Activated naive CD8-positive, alpha-beta T cell treated with anti-CD3 and anti-CD28 coated beads, Interleukin-2, amount 50 U/mL, for 24 hours (primary cell): ENCODE measurements at regions not wholly inside any gene's neighbourhood (a gene's known extent, or its start where the extent isn't known, plus 50 kb on each side); places are given as distances from the start of the nearest gene placed in this dataset.

Experiments used
- ATAC-seq: fragments of 150-1000 bp; cut with Tn5 transposase; one replicate; pipeline ENCODE4 v1.10.0; 2021
- DNase-seq: peaks from one replicate; pipeline ENCODE4 v3.0.0; 2021
- H3K27ac Mint-ChIP-seq: one replicate; pipeline ENCODE4 v1.8.0; 2021; ENCODE audit warnings: mild to moderate bottlenecking, mixed read lengths
- H3K27me3 Mint-ChIP-seq: one replicate; pipeline ENCODE4 v1.8.0; 2021; ENCODE audit warnings: mixed read lengths
- H3K36me3 Mint-ChIP-seq: one replicate; pipeline ENCODE4 v1.8.0; 2021; ENCODE audit warnings: low read depth, mixed read lengths
- H3K4me1 Mint-ChIP-seq: one replicate; pipeline ENCODE4 v1.8.0; 2021; ENCODE audit warnings: mixed read lengths
- H3K4me3 Mint-ChIP-seq: one replicate; pipeline ENCODE4 v1.8.0; 2021; ENCODE audit warnings: mild to moderate bottlenecking, moderate library complexity, mixed read lengths
- H3K9me3 Mint-ChIP-seq: one replicate; pipeline ENCODE4 v1.8.0; 2021; ENCODE audit warnings: mixed read lengths

- DNase-seq: no peak
- peaks cover 36% of the 10 kb centered on the region for H3K4me1 Mint-ChIP-seq
- H3K36me3 Mint-ChIP-seq: no peaks in the 10 kb centered on the region
- peaks cover 6% of the 10 kb centered on the region for H3K27me3 Mint-ChIP-seq
- no peak overlapping the region for H3K27ac Mint-ChIP-seq
- no peaks in the 10 kb centered on the region for H3K9me3 Mint-ChIP-seq
- ATAC-seq: no peak
- H3K4me3 Mint-ChIP-seq: no peak overlapping the region
Measured at GRCh38 chr2:43049836-43050801, 176.3 kb downstream of the ZFP36L2 start.

- peaks cover 34% of the 10 kb centered on the region for H3K4me1 Mint-ChIP-seq
- H3K9me3 Mint-ChIP-seq: no peaks in the 10 kb centered on the region
- peak overlapping the region; percentile 14 for H3K27ac Mint-ChIP-seq
- H3K36me3 Mint-ChIP-seq: no peaks in the 10 kb centered on the region
- peaks cover 6% of the 10 kb centered on the region for H3K27me3 Mint-ChIP-seq
- DNase-seq (no peak), ATAC-seq (peak; percentile 31)
- no peak overlapping the region for H3K4me3 Mint-ChIP-seq
Measured at GRCh38 chr2:43047187-43047780, 179.1 kb downstream of the ZFP36L2 start.

- DNase-seq (no peak), ATAC-seq (no peak)
- Mint-ChIP-seq H3K9me3 (no peaks in the 10 kb centered on the region), H3K27me3 (peaks cover 6% of the 10 kb centered on the region), H3K27ac (no peak overlapping the region), H3K4me1 (peaks cover 21% of the 10 kb centered on the region), H3K4me3 (no peak overlapping the region), H3K36me3 (no peaks in the 10 kb centered on the region)
Measured at GRCh38 chr2:43045866-43046265, 180.5 kb downstream of the ZFP36L2 start.

- ATAC-seq: no peak
Measured at GRCh38 chr2:43044093-43044681, 182.2 kb downstream of the ZFP36L2 start.

GRCh38 chr2:43043553-43043870, 182.9 kb downstream of the ZFP36L2 start:
- Mint-ChIP-seq H3K27me3 (no peaks in the 10 kb centered on the region), H3K4me3 (no peak overlapping the region), H3K27ac (no peak overlapping the region), H3K9me3 (no peaks in the 10 kb centered on the region), H3K4me1 (peaks cover 19% of the 10 kb centered on the region), H3K36me3 (no peaks in the 10 kb centered on the region)
- DNase-seq (no peak), ATAC-seq (no peak)

More at GRCh38 chr2:43044093-43044681, 182.2 kb downstream of the ZFP36L2 start:
- H3K27ac Mint-ChIP-seq: no peak overlapping the region
- no peaks in the 10 kb centered on the region for H3K27me3 Mint-ChIP-seq
- no peaks in the 10 kb centered on the region for H3K36me3 Mint-ChIP-seq
- H3K4me1 Mint-ChIP-seq: peaks cover 19% of the 10 kb centered on the region
- H3K4me3 Mint-ChIP-seq: no peak overlapping the region
- no peaks in the 10 kb centered on the region for H3K9me3 Mint-ChIP-seq
- DNase-seq: no peak

GRCh38 chr2:43041661-43042360, 184.6 kb downstream of the ZFP36L2 start:
- ATAC-seq (no peak), DNase-seq (no peak)
- Mint-ChIP-seq H3K36me3 (no peaks in the 10 kb centered on the region), H3K4me3 (no peak overlapping the region), H3K27ac (no peak overlapping the region), H3K4me1 (peaks cover 10% of the 10 kb centered on the region), H3K9me3 (no peaks in the 10 kb centered on the region), H3K27me3 (peaks cover 2% of the 10 kb centered on the region)

GRCh38 chr2:43041173-43041591, 185.2 kb downstream of the ZFP36L2 start:
- H3K4me1 Mint-ChIP-seq: peaks cover 4% of the 10 kb centered on the region
- no peaks in the 10 kb centered on the region for H3K36me3 Mint-ChIP-seq
- peaks cover 2% of the 10 kb centered on the region for H3K27me3 Mint-ChIP-seq
- ATAC-seq: no peak
- no peak overlapping the region for H3K27ac Mint-ChIP-seq
- no peak overlapping the region for H3K4me3 Mint-ChIP-seq
- no peaks in the 10 kb centered on the region for H3K9me3 Mint-ChIP-seq
- no peak for DNase-seq

- Mint-ChIP-seq H3K27ac (no peak overlapping the region), H3K9me3 (no peaks in the 10 kb centered on the region)
- ATAC-seq: no peak
Measured at GRCh38 chr2:43040084-43040854, 186.1 kb downstream of the ZFP36L2 start.

GRCh38 chr2:43039376-43040080, 186.9 kb downstream of the ZFP36L2 start:
- DNase-seq: no peak
- Mint-ChIP-seq H3K27ac (no peak overlapping the region), H3K36me3 (no peaks in the 10 kb centered on the region), H3K4me3 (no peak overlapping the region), H3K27me3 (peaks cover 2% of the 10 kb centered on the region), H3K4me1 (peaks cover 4% of the 10 kb centered on the region), H3K9me3 (no peaks in the 10 kb centered on the region)
- peak; percentile 13 for ATAC-seq

More at GRCh38 chr2:43040084-43040854, 186.1 kb downstream of the ZFP36L2 start:
- H3K27me3 Mint-ChIP-seq: peaks cover 2% of the 10 kb centered on the region
- no peak overlapping the region for H3K4me3 Mint-ChIP-seq
- no peak for DNase-seq
- H3K4me1 Mint-ChIP-seq: peaks cover 4% of the 10 kb centered on the region
- H3K36me3 Mint-ChIP-seq: no peaks in the 10 kb centered on the region

GRCh38 chr2:43038696-43039094, 187.7 kb downstream of the ZFP36L2 start:
- Mint-ChIP-seq H3K36me3 (no peaks in the 10 kb centered on the region), H3K4me1 (peaks cover 4% of the 10 kb centered on the region), H3K4me3 (no peak overlapping the region), H3K27ac (no peak overlapping the region), H3K9me3 (no peaks in the 10 kb centered on the region), H3K27me3 (peaks cover 2% of the 10 kb centered on the region)
- ATAC-seq (no peak), DNase-seq (no peak)

GRCh38 chr2:43038034-43038695, 188.2 kb downstream of the ZFP36L2 start:
- Mint-ChIP-seq H3K36me3 (no peaks in the 10 kb centered on the region), H3K9me3 (no peaks in the 10 kb centered on the region), H3K27me3 (peaks cover 2% of the 10 kb centered on the region), H3K4me1 (peaks cover 7% of the 10 kb centered on the region), H3K27ac (no peak overlapping the region), H3K4me3 (no peak overlapping the region)
- no peak for ATAC-seq
- DNase-seq: no peak

- Mint-ChIP-seq H3K4me1 (peaks cover 17% of the 10 kb centered on the region), H3K4me3 (no peak overlapping the region), H3K36me3 (no peaks in the 10 kb centered on the region), H3K27ac (no peak overlapping the region), H3K9me3 (no peaks in the 10 kb centered on the region), H3K27me3 (peaks cover 2% of the 10 kb centered on the region)
- ATAC-seq: no peak
- DNase-seq: no peak
Measured at GRCh38 chr2:43035922-43036321, 190.5 kb downstream of the ZFP36L2 start.

- ATAC-seq (no peak), DNase-seq (no peak)
- H3K9me3 Mint-ChIP-seq: no peaks in the 10 kb centered on the region
- H3K27ac Mint-ChIP-seq: no peak overlapping the region
- no peak overlapping the region for H3K4me3 Mint-ChIP-seq
- peaks cover 2% of the 10 kb centered on the region for H3K27me3 Mint-ChIP-seq
- H3K36me3 Mint-ChIP-seq: no peaks in the 10 kb centered on the region
- peaks cover 13% of the 10 kb centered on the region for H3K4me1 Mint-ChIP-seq
Measured at GRCh38 chr2:43034921-43035320, 191.5 kb downstream of the ZFP36L2 start.
